ENCODE measurements at regions not wholly inside any gene's neighbourhood (a gene's known extent, or its start where the extent isn't known, plus 50 kb on each side); places are given as distances from the start of the nearest gene placed in this dataset.

- TF ChIP-seq POLR2AphosphoS5 (IDR thresholded peaks at IDR 0.05; ENCODE audit: borderline replicate concordance, low read depth, low read length) = no peak
- no peak for TF ChIP-seq EZH2 (IDR thresholded peaks at IDR 0.05)
Measured at GRCh38 chr20:18928626-18929025, 115.0 kb downstream of the SCP2D1 start.
